ENCODE measurements at regions not wholly inside any gene's neighbourhood (a gene's known extent, or its start where the extent isn't known, plus 50 kb on each side); places are given as distances from the start of the nearest gene placed in this dataset.

DNA sequence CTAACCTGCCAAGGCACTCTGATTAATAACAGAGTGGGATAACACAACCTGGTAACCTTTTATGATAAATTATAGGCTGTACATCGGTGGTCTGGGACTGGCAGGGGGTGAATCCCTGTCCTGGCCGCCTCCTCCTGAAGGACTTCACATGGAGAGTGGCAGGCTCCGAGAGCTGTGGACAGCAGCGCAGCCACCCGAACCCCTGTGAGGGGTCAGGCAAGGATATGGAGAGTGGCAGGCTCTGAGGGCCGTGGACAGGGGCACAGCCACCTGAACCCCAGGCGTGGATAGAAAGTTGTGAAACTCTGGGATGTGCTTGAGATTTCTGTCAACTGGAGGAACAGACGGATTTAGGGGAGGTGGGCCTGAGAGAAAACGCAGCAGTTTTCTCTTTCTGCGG lies 107.0 kb upstream of the MGMT start:
- H3K27me3 ChIP-seq: peaks cover 5% of the 10 kb centered on the region
- H3K27ac ChIP-seq: no peak overlapping the region
- H3K4me1 ChIP-seq (ENCODE audit: control insufficient read depth in 1 of 2, insufficient read depth in 1 of 2, low read depth in 1 of 2, low read length in 1 of 2): no peaks in the 10 kb centered on the region
- no peaks in the 10 kb centered on the region for H3K9me3 ChIP-seq
- TF ChIP-seq, protein P1, sequence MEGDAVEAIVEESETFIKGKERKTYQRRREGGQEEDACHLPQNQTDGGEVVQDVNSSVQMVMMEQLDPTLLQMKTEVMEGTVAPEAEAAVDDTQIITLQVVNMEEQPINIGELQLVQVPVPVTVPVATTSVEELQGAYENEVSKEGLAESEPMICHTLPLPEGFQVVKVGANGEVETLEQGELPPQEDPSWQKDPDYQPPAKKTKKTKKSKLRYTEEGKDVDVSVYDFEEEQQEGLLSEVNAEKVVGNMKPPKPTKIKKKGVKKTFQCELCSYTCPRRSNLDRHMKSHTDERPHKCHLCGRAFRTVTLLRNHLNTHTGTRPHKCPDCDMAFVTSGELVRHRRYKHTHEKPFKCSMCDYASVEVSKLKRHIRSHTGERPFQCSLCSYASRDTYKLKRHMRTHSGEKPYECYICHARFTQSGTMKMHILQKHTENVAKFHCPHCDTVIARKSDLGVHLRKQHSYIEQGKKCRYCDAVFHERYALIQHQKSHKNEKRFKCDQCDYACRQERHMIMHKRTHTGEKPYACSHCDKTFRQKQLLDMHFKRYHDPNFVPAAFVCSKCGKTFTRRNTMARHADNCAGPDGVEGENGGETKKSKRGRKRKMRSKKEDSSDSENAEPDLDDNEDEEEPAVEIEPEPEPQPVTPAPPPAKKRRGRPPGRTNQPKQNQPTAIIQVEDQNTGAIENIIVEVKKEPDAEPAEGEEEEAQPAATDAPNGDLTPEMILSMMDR (IDR thresholded peaks at IDR 0.05): no peak
- no peaks in the 10 kb centered on the region for H3K36me3 ChIP-seq
- no peak overlapping the region for H3K4me3 ChIP-seq (ENCODE audit: low read depth in 1 of 2, low read length in 1 of 2)

GRCh38 chr10:129361676-129362376 lies 105.2 kb upstream of the MGMT start:
- no peaks in the 10 kb centered on the region for H3K36me3 ChIP-seq
- H3K27ac ChIP-seq: no peak overlapping the region
- H3K27me3 ChIP-seq: peaks cover 5% of the 10 kb centered on the region
- TF ChIP-seq, protein P1 (IDR thresholded peaks at IDR 0.05): no peak
- no peaks in the 10 kb centered on the region for H3K4me1 ChIP-seq (ENCODE audit: control insufficient read depth in 1 of 2, insufficient read depth in 1 of 2, low read depth in 1 of 2, low read length in 1 of 2)
- no peak overlapping the region for H3K4me3 ChIP-seq (ENCODE audit: low read depth in 1 of 2, low read length in 1 of 2)
- no peaks in the 10 kb centered on the region for H3K9me3 ChIP-seq

- H3K4me3 ChIP-seq (ENCODE audit: low read depth in 1 of 2, low read length in 1 of 2): no peak overlapping the region
- H3K4me1 ChIP-seq (ENCODE audit: control insufficient read depth in 1 of 2, insufficient read depth in 1 of 2, low read depth in 1 of 2, low read length in 1 of 2): no peaks in the 10 kb centered on the region
- no peaks in the 10 kb centered on the region for H3K9me3 ChIP-seq
- peaks cover 25% of the 10 kb centered on the region for H3K27me3 ChIP-seq
- TF ChIP-seq, protein P1 (IDR thresholded peaks at IDR 0.05): no peak
- H3K27ac ChIP-seq: no peak overlapping the region
- no peaks in the 10 kb centered on the region for H3K36me3 ChIP-seq
Measured at GRCh38 chr10:129364949-129365348, 102.1 kb upstream of the MGMT start.

- no peaks in the 10 kb centered on the region for H3K4me1 ChIP-seq (ENCODE audit: control insufficient read depth in 1 of 2, insufficient read depth in 1 of 2, low read depth in 1 of 2, low read length in 1 of 2)
- no peaks in the 10 kb centered on the region for H3K9me3 ChIP-seq
- no peaks in the 10 kb centered on the region for H3K36me3 ChIP-seq
- H3K27ac ChIP-seq: no peak overlapping the region
- no peak overlapping the region for H3K4me3 ChIP-seq (ENCODE audit: low read depth in 1 of 2, low read length in 1 of 2)
- TF ChIP-seq, protein P1 (IDR thresholded peaks at IDR 0.05): no peak
- H3K27me3 ChIP-seq: peaks cover 35% of the 10 kb centered on the region
Measured at GRCh38 chr10:129365767-129366402, 101.2 kb upstream of the MGMT start.

DNA sequence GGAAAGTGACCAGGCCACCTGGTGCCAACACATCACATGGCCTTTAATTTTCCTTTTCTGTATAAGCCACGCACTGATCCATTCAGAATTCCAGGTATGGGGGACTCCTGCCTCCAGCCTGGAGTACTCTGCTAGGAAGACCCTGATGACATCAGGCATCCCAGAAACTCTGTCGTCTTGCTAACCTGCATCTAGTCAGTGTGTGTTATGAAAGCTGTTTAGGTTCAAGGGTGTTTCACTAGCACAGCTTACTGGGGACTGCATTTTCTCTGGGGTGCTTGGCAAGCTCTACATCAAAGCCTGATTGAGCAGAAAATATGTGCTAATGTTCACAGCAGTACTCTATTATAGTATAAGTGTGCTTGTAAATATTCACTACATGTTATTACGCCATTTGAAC lies 100.6 kb upstream of the MGMT start:
- no peak overlapping the region for H3K27ac ChIP-seq
- H3K9me3 ChIP-seq: no peaks in the 10 kb centered on the region
- no peak overlapping the region for H3K4me3 ChIP-seq (ENCODE audit: low read depth in 1 of 2, low read length in 1 of 2)
- no peaks in the 10 kb centered on the region for H3K4me1 ChIP-seq (ENCODE audit: control insufficient read depth in 1 of 2, insufficient read depth in 1 of 2, low read depth in 1 of 2, low read length in 1 of 2)
- H3K27me3 ChIP-seq: peaks cover 40% of the 10 kb centered on the region
- no peaks in the 10 kb centered on the region for H3K36me3 ChIP-seq
- TF ChIP-seq, protein P1 (IDR thresholded peaks at IDR 0.05): no peak
